ENCODE measurements at regions not wholly inside any gene's neighbourhood (a gene's known extent, or its start where the extent isn't known, plus 50 kb on each side); places are given as distances from the start of the nearest gene placed in this dataset.

DNA sequence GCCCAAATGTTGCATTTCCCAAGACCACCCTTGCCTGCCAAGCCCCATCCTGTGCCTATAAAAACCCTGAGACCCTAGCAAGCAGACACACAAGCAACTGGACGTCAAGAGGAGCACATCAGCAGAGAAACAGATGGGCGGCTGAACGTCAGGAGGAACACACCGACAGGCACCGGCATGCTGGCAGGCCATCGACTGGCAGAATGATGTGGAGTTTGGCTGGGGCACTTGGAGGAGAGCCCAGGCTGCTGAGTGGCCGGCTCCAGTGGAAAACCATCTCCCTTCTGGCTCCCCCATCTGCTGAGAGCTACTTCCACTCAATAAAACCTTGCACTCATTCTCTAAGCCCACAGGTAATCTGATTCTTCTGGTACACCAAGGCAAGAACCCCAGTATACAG is 130.1 kb downstream of the SLC41A2 start:
- TF ChIP-seq CTCF (IDR thresholded peaks at IDR 0.05; ENCODE audit: low read depth, low read length) = no peak
- no peak for DNase-seq (ENCODE audit: low read depth in 2 of 2)
- no peak overlapping the region for H3K4me3 ChIP-seq (replicated peaks in 1 of 2; ENCODE audit: low read depth in 2 of 2, low read length in 2 of 2)

DNA sequence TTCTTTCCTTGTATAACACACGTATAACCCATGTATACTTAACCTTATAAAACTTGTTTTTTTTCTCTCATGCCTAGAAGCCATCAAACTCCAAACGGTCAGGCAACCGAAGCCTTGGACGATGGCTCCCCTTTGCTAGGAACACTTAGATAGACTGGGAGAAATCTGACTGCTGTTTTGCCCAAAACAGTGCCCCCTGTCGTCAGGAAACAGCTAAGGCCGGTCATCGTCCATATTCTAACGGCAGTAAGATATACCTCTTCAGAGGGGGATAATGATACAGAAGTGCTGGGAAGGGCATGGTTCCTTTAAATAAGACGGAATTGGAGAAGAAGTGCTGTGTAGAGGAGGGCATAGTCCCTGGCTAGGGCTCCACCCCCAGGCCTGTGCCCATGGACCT is 130.5 kb downstream of the SLC41A2 start:
- no peak overlapping the region for H3K4me3 ChIP-seq (replicated peaks in 1 of 2; ENCODE audit: low read depth in 2 of 2, low read length in 2 of 2)
- TF ChIP-seq CTCF (IDR thresholded peaks at IDR 0.05; ENCODE audit: low read depth, low read length) = peak; percentile 57
- peak in 1 of 2 donors; percentile 38 for DNase-seq (ENCODE audit: low read depth in 2 of 2)

- peak; percentile 11 to 58 for DNase-seq (ENCODE audit: low read depth in 2 of 2)
- no peak overlapping the region for H3K4me3 ChIP-seq (replicated peaks in 1 of 2; ENCODE audit: low read depth in 2 of 2, low read length in 2 of 2)
- peak; percentile 60 for TF ChIP-seq CTCF (IDR thresholded peaks at IDR 0.05; ENCODE audit: low read depth, low read length)
These were observed 132.7 kb downstream of the SLC41A2 start for GRCh38 chr12:104825408-104825807.

DNA sequence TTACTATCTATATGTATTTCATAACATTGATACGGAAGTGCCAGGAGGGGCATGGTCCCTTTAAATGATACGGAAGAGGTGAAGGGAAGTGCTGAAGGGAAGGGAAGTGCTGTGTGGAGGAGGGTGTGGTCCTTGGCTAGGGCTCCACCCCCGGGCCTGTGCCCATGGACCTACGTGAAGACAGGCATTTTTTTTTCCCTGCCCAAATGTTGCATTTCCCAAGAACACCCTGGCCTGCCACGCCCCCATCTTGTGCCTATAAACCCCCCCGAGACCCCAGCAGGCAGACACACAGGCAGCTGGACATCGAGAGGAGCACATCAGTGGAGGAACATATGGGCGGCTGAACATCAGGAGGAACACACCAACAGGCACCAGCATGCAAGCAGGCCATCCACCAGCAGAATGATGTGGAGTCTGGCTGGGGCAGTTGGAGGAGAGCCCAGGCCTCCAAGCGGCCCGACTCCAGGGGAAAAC is 134.1 kb downstream of the SLC41A2 start:
- H3K4me3 ChIP-seq (replicated peaks in 1 of 2; ENCODE audit: low read depth in 2 of 2, low read length in 2 of 2) = no peak overlapping the region
- DNase-seq (ENCODE audit: low read depth in 2 of 2) = no peak
- TF ChIP-seq CTCF (IDR thresholded peaks at IDR 0.05; ENCODE audit: low read depth, low read length) = no peak

- no peak for DNase-seq (ENCODE audit: low read depth in 2 of 2)
- no peak for TF ChIP-seq CTCF (IDR thresholded peaks at IDR 0.05; ENCODE audit: low read depth, low read length)
- H3K4me3 ChIP-seq (replicated peaks in 1 of 2; ENCODE audit: low read depth in 2 of 2, low read length in 2 of 2) = no peak overlapping the region
These were observed 135.1 kb downstream of the SLC41A2 start for GRCh38 chr12:104822941-104823340.

DNA sequence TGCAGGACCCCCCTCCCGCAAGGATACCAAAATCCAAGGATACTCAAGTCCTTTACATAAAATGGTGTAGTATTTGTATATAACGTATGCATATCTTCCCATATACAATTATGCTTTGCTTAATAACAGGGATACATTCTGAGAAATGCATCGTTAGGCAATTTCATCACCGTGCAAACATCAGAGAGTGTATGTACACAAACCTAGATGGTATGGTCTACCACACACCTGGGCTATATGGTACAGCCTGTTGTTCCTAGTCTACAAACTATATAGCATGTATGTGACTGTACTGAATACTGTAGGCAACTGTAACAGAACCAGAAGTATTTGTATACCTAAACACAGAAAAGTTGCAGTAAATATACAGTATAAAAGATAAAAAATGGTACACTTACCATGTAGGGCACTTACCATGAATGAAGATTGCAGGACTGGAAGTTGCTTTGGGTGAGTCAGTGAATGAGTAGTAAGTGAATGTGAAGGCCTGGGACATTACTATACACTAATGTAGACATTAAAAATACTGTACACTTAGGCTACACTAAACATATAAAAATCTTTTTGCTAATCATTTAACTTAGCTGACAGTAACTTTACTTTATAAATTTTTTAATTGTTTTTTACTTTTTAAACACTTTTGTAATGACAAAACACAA is 141.1 kb downstream of the SLC41A2 start:
- TF ChIP-seq CTCF (IDR thresholded peaks at IDR 0.05; ENCODE audit: low read depth, low read length) = no peak
- DNase-seq (ENCODE audit: low read depth in 2 of 2) = peak in 1 of 2 donors; percentile 38
- no peak overlapping the region for H3K4me3 ChIP-seq (replicated peaks in 1 of 2; ENCODE audit: low read depth in 2 of 2, low read length in 2 of 2)

- DNase-seq (ENCODE audit: low read depth in 2 of 2) = no peak
- TF ChIP-seq CTCF (IDR thresholded peaks at IDR 0.05; ENCODE audit: low read depth, low read length) = no peak
- H3K4me3 ChIP-seq (replicated peaks in 1 of 2; ENCODE audit: low read depth in 2 of 2, low read length in 2 of 2) = no peak overlapping the region
These were observed 142.2 kb downstream of the SLC41A2 start for GRCh38 chr12:104815935-104816334.

Measured in cardiac fibroblast (primary cell).